Hepatocyte (in vitro differentiated cells): ENCODE measurements at regions not wholly inside any gene's neighbourhood (a gene's known extent, or its start where the extent isn't known, plus 50 kb on each side); places are given as distances from the start of the nearest gene placed in this dataset.

Experiments
- CTCF ChIP-seq: fragments of 200-600 bp; sonication (generic); IDR thresholded peaks from 2 replicates; pipeline ENCODE4 v1.5.1; 2016; ENCODE audit warnings: antibody characterized with exemption, mild to moderate bottlenecking; ENCODE audit not compliant: poor library complexity
- EZH2phosphoT487 ChIP-seq: fragments of 200-600 bp; sonication (generic); IDR thresholded peaks from one replicate; pipeline ENCODE4 v1.6.1; 2018; ENCODE audit warnings: antibody characterized with exemption, mild to moderate bottlenecking, low read depth, moderate library complexity; ENCODE audit not compliant: unreplicated experiment, severe bottlenecking

- TF ChIP-seq CTCF (peak; percentile 90), EZH2phosphoT487 (no peak)
Measured at GRCh38 chr14:47917344-47917954, 242.0 kb upstream of the MDGA2 start.
